GM19438 (cell line): ENCODE measurements at regions not wholly inside any gene's neighbourhood (a gene's known extent, or its start where the extent isn't known, plus 50 kb on each side); places are given as distances from the start of the nearest gene placed in this dataset.
A peak's percentile ranks its signal among the peaks of the same experiment; 100 is the strongest.

Experiments used
- ATAC-seq: cut with Tn5 transposase; IDR thresholded peaks from one replicate; pipeline ENCODE4 v1.9.1; 2021; ENCODE audit warnings: low read depth; ENCODE audit not compliant: unreplicated experiment

DNA sequence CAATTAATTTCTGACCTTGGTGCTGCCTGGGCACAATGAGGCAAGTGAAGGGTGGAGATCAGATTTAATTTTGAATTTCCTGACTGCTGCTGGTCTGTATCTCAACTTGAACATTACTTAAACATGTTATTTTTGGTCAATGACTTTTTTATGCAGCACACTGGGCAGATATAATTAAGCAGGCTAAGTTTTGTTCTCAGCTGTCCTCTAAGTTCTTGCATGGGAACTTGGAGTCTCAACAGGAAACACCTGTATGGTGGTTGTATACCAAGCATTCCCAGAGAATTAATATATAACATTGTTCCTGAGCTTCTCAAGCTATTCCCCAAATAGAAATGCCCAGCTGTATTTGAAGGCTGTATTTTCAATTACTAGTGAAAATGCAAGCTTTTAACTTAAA is 113.5 kb upstream of the EDNRB start:
- no peak for ATAC-seq

DNA sequence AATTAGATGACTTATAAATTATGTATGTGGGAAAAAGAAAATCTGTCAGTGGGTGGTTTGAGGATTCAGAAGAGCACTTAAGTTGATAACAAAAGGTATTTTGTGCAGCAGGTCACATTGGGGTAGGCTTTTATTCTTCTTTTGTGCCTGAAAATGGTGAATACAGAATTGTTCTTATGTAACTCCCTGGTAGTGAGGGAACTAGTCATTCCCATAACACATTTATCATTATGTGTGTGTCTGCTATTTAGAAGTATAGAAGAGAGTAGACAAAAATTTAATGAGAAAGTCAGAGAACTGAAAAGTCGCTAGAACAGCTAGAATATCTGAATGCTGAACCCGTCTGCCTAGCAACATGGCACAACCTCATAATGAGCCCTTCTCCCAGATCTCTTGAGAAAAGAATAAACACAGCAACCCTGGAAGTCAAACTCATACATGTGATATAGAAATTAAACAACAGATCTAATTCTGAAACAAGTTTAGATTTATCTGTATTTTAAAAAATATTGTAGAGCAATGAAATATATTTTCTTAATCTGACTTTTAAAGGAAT is 111.8 kb upstream of the EDNRB start:
- no peak for ATAC-seq

DNA sequence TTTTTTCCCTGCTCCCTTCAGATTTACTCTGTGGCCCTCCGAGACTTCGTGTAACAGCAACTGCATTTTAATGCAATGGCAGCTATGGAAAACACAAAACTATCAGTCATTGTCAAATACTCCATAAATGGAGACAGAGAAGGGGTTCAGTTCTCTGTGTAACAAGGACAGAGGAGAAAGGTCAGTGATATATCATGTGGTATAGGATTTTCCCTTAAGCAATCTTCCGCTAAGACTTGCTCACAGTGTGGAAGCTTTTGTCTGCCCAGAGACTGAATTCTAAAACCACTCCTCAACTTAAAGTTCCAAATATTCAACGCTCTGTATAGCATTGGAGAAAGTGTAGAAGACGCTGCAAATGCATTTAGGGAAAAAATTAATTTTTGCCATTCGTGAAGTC is 111.3 kb upstream of the EDNRB start:
- ATAC-seq: no peak

DNA sequence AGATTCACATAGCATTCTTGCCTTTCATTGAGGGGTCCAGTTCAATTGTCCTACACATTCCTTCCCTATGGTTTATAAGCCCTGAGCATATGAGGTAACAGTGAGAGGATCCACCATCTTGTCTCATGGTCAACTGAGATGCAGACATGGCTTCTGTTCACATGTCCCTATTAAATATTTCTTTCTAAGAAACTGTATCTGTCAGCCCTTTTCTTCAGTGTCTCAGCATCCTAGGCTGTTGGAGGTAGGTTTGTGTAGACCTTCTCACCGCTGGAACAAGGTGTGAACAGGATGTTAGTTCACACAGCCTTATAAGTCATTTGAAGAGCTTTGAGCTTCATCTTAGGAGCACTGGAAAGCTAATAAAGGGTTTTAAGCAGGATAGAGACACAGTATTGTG is 110.3 kb upstream of the EDNRB start:
- ATAC-seq: no peak

DNA sequence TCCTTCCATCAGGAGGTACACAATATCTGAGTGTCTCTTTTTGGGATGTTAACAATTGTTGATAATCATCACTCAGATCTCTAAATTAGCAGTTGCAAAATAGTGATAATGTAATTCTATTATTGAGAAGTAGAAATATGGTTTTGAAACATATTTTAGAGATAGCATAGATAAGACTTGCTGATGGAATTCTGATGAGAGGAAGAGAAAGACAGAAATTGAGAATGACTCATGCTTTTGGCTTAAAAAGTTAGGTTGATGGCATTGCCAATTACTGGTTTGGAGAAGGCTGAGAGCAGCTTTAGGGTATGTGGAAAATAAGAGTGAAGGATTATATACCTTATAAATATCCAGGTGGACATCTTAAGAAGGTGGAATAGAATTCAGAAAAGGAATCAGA is 106.4 kb upstream of the EDNRB start:
- no peak for ATAC-seq

DNA sequence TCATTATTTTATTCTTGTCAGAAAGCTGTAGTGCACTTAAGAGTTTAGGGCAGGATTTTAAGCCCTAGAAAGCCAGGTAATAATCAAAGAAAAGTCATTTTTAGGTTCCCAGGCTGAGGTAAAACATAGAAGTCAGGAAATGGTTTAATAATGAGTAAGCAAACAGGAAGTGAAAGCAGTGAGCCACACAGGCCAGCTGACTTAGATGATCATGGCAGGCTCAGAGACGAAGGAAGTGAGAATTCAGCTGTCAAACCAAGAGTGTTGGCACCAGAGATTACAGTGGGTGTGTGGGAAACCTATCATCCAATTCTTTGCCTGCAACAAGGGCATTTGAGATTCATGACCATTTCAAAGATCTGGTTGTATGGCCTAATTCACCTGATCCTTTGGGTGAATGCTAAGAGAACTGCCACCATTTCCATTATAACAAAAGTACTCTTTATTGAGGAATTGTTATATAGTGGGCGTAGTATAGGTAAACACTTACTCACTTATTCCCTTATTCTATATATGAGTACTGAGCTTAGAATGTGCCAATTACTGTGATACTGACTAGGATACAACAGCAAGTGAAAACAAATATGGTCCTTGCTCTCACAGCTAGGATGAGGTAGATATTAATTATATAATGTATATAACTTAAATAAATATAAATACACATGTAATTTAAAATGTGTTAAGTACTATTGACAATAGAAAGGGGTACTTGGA is 103.7 kb upstream of the EDNRB start:
- peak; percentile 100 for ATAC-seq

DNA sequence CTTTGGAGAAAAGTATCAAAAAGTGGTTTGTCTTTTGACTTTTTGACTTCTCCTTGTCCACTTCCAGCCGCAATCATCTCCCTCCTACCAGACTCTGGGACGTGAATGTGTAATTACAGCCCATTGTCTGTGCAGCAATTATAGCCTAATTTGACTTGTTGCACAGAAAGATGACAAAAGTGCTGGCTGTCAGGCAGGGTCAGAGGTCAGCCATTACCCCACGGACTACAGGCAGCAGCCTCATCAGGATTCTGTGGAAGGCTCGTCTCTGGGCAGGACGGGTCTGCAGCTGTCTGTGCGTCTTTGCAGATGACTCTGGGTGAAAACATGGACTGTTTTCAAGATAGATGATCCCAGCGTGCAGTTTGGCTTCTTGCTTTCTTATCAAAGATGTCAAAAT is 102.2 kb upstream of the EDNRB start:
- ATAC-seq: no peak

DNA sequence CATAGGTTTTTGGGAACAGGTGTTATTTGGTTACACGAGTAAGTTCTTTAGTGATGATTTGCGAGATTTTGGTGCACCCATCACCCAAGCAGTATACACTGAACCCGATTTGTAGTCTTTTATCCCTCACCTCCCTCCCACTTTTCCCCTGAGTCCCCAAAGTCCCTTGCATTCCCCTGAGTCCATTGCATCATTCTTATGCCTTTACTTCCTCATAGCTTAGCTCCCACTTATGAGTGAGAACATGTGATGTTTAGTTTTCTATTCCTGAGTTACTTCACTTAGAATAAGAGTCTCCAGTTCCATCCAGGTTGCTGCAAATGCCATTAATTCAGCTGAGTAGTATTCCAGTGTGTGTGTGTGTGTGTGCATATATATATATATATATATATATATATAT is 97.2 kb upstream of the EDNRB start:
- ATAC-seq: no peak

DNA sequence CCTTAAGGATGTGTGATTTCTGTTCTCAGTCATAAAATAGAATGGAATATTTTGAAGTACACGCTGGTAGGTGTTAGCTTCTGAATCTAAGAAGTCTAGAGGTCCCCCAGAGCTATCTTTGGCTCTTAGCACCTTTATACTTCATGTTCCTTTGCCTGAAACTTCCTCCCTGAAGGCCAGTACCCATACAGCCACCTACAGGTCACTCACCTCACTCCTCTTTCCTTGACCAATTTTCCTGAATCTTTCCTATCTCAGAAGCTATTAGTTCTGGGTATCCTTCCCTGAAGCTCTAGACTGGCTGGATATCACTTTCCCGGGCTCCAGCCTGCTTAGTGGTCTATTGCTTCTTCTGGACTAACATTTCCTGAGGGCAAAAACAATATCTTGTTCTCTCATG is 93.4 kb upstream of the EDNRB start:
- no peak for ATAC-seq

DNA sequence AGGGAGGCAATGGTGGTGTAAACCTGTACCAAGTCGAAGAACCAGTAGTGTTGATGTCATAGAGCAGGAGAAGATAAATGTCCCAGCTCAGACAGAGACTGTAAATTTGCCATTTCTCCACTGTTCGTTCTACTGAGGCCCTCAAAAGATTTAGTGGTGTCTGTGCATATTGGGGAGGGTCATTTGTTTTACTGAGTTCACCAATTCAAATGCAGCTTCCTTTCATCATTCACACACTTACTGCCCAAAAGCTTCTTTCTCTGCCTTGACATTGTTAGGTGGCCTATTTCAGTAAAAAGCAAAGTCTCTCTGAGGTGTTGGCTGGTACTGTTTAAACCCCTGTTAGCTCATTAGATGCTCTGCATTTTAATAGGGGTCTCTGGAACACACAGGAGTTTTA is 86.2 kb upstream of the EDNRB start:
- no peak for ATAC-seq

DNA sequence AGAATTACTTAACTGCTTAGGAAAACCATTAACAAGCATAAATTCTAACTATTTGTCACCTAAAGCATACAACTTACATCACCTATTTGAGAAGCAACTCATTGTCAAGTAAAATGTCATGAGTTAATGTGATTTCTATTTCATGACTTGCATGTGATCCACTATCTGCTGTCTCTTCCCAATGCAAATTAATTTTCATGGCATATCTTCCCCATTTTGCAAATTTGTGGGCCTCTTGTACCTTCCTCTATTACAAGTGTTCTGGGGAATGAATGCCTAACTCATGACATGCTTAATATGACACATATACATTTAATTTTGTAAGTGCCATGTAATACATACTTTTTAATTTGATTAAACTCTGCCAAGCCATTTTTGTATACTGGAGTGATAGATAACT is 81.1 kb upstream of the EDNRB start:
- no peak for ATAC-seq

DNA sequence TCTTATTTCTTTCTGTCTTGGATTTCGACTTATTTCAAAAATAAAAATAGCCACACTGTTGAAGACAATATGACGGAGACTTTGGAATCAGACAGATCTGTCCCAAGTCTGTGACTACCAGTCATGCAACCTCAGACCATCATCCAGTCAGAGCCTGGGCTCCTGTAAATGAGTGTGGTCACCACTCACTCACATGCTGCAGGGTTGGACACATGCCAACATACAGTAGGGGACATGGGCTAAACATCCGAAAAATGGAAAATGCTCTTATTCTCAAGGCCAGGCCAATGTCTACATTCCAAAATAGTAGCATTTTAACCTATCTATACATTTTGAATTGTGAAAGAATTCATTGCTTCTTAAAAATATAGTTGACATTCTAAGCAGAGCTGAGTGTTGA is 75.5 kb upstream of the EDNRB start:
- ATAC-seq: no peak

DNA sequence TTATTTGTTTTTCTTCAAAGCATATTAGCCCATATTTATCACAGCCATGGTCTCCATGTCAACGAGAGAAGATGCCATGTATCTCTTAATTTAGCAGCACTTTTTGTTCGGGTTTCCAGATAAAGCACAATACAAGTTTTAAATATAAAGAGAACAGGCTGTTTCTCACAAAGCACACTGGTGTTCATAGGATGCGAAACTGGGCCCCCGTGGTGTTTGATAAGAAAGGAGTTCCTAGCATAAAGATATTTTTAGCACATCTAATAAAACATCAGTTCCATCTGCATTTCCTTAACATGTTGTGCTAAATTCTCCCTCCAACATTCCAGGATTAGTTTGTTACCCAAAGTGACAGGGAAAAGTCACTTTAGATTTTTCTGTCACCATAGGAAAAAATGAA is 72.4 kb upstream of the EDNRB start:
- ATAC-seq: no peak

DNA sequence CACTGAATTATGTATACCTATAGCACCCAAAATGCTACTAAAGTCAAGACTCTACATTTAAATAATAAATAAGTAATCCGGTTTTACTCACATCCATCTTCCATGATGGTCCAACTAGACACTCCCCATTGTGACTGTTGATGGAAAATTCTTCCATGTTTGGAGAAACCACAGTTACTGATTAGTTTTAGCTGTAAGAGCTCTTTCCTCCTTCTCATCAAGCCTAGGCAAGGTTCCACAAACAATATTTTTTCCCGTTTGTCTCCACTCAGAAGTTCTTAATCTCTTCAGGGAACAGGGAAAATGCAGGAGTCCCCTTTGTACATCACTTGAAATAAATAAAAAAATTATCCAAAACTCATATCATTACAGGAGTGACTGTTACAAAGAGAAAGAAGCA is 70.7 kb upstream of the EDNRB start:
- ATAC-seq: no peak

DNA sequence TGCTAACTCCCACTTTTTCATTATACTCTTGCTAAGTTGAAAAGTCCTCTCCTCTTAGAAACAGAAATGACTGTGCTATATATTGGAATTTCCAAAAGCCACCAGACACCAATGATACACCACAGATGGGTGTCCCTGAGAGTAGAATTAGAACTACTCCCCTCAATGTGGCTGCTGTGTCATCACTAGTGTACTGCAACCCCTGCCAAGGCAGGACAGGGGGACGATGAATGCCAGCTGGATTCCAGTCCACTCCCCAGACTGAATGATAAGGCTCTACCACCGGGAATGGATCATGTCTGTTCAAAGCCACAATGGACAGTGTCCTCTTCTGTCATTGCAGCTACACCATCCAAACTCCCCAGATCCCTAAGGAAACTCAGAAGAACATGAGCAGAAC is 69.7 kb upstream of the EDNRB start:
- ATAC-seq: no peak

DNA sequence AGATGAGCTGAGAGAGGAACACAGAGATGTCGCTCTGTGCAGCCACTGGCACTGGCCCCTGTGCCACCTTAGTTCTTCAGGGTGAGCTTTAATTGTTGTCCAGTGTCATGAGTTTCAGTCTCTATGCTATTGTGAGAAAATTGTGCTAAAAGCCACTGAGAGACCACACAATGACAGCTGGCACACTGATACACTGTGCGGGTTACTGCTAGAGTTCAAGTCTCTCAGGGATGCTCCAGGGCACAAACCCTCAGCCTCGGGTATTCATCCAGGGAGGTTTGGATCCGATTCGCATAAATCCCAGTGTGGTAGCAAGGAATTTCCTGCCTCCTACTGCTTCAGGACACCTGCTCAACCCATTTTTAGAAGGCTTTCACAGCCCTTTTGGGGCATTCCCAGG is 68.1 kb upstream of the EDNRB start:
- ATAC-seq: no peak

DNA sequence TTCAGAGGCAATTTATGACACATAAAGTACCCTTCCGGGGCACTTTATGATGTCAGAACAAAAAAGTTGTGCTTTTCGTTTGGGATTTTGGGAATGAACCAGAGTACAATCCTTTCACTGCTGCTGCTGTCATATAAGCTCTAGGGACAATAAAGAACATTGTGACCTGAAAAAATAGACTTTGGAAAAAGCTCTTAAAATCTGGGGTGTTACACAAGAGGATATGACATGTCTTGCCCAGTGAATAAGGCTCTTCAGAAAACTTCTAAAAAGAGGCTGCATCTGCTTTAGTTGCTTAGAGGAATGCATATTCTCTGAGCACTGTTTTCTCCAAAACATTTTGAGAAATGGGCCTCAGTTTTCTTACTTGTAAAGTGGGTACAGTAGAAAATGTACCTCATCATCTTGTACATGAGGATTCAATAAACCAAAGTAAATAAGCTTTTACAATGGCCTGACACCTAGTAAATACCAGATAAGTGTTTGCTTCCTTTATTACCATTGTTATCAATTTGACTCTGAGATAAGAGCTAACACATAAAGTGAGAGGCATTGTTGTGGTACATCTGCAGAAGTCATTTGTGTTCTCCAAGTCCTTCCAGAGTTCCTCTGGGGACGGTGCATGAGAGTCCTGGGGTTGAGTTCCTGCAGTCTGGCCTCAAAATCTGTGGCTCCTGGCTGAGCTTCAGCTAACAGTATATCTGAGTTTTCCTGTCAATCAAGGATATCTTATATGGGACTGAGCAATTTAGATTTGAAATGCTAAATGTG is 67.4 kb upstream of the EDNRB start:
- no peak for ATAC-seq

DNA sequence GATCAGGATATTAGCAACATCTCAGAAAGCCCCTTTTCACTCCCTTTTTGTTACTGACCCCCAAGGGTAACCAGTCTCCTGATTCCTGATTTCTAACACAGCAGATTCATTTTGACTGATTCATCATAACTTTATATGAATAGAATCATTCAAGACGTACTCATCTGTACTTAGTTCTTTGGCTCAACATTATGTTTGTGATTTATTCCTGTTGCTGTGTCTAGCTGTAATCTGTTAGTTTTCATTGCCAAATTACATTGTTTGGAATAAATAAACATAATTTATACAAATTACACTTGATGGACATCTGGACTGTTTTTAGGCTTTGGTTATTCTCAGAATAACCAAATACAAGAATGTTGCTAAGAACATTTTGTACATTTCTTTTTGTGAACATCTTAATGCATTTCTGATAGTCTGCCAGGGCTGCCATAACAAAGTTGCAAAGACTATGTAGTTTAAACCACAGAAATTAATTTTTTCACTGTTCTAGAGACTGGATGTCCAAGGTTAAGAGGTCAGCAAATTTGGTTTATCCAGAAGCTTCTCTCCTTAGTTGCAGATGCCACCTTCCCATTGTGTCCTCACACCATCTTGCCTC is 62.8 kb upstream of the EDNRB start:
- ATAC-seq: no peak

DNA sequence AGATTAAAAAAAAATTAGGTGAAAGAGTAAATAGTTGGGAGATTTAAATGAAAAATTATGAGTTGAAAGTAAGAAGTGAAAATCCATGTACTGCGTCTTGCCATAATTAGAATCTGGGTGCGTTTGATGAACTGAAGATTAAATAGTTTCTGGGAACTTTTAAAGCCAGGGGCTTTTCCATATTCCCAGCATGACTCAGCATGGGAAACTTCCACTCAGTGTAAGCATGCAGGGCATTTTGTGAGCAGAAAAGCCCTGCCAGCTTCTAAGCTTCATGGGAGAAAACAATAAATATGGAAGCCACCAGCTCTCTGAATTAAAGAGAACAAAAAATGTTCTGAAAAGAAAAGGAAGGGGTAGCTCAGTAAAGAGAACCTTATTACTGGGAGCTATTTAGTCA is 62.0 kb upstream of the EDNRB start:
- no peak for ATAC-seq

DNA sequence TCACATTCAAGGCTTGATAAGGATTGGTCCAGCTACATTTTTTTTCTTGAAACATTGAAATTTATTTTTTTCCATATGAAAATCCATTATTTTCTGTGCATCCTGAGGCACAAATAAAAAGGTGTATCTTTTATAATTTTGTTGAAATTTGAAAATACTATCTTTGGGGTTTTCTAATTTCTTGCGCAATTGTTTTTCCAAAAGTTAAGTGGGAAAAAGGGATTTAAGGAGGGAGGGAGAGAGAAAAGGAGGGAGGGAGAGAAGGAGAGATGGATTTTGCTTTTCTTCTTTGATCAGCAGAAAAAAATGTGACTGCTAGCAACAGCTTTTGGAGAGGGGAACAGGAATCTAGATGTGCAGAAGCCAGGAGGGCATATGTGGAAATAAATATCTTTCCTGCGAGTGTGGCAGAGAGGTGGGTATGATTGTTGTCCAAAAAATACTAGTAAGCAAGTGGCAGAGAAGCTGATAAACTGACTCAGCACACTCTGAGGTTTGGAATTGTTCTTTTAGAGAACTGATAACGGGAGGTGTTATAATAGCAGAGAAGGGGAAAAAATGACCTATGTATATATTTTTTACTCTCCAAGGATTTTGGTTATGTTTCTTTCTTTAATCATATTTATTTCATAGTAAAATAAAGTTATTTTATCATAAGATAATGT is 61.2 kb upstream of the EDNRB start:
- ATAC-seq: no peak

DNA sequence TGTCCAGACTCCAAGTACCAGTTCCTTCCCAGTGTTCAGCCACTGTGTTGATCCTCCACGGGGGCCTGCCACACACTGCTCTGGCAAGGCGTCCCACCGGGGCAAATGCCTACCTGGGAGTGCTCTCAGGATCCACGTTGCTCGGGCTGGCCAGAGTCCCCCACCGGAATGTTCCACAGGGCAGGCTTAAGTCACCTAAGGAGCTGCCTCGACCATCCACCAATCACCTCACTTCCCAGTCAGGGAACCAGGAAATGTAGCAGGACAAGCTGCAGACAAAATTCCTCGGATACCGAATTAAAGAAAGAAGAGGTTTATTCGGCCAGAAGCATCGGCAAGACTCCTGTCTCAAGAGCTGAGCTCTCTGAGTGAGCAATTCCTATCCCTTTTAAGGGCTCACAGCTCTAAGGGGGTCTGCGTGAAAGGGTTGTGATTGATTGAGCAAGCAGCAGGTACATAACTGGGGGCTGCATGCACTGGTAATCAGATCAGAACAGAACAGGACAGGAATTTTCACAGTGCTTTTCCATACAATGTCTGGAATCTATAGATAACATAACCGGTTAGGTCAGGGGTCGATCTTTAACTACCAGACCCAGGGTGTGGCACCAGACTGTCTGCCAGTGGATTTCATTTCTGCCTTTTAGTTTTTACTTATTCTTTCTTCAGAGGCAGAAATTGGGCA is 56.9 kb upstream of the EDNRB start:
- ATAC-seq: no peak
